Fibroblast of skin of scalp (primary cell): ENCODE measurements at regions not wholly inside any gene's neighbourhood (a gene's known extent, or its start where the extent isn't known, plus 50 kb on each side); places are given as distances from the start of the nearest gene placed in this dataset.

Source experiments
- DNase-seq: peaks from one replicate; pipeline ENCODE4 v3.0.0-alpha.2; 2013

DNA sequence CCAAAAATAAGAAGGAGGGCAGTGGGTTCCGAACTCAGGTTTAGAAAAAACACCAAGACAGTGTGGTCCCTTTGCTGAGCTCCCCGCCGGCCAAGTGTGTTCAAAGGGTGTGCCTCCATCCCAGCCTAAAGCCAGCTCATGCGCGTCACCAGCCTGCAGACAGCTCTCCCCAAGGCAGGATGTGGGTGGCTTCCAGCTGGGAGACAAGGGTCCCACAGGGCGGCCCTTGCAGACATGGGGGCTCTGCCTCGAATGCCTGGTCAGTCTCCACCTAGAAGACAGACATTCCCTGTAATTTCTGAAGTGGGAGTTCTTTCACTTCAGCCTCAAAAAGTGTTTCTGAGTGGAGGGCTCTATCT, 135.8 kb upstream of the GPC1 start:
- peak; percentile 58 for DNase-seq

DNA sequence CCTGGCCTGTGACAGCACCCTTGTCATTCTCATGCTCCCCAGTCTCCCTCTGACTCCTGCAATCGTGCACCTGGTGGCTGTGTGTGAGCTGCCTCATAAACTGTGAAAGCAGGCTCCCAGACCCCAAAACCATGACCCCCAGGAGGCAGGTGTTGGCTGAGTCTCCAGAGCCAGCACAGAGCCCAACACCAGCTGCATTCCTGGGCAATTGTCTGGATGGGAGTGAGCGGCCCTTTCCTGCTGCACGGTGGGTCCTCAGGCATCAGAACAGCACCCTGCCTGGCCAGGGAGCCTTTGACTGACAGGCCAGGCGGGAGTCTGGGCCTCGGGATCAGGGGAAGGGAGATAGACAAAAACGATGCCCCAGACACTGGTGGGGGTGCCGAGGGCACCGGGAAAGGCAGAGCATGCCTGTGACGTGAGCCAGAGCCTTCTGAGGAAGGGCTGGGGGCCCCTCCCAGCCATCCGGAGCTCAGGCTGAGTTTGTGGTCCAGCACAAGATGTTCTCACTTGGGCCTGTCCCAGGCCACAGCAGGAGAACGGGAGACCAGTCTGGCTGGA, 135.1 kb upstream of the GPC1 start:
- DNase-seq, result peak; percentile 45

DNA sequence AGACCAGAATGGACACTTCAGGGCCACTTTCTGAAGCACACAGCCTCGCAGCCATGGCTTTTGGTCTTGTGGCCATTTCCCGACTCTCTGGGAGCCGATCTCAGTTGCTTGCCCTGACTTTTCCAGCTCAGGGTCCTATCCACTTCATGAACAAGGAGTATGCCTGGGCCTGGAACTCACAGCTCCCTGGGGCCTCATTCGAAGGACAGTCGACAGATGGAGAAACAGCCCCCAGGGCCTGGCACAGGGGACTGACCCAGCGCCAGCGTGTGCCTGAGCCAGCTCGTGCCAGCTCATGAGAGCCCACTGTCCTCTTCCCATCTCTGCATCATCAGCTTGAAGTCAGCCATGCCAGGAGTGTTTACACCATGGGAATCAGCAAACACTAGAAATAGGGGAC, 134.6 kb upstream of the GPC1 start:
- DNase-seq, result no peak

DNA sequence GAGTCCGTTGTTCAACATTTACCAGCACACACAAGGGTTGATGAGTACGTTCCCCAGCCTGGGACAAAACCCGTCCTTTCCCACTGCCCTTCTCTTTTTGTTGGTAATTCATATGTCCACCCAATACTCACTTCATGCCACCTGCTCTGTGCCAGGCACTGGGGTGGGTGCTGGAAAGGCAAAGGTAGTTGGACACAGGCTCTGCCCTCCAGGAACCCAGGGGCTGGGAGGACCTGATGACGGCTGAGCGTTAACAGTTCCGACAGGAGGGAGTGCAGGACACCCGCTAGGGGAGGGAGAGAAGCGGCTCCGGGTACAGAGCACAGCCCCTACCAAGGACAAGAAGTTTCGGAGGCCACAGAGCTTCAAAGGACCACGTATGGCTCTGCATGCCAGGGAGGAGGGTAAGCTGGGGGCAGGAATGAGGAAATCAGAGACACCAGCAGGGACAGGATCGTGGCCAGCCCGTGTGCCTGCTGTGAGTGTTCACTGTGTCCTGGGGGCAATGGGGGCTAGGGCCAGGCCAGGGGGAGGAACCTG, 134.1 kb upstream of the GPC1 start:
- no peak for DNase-seq

DNA sequence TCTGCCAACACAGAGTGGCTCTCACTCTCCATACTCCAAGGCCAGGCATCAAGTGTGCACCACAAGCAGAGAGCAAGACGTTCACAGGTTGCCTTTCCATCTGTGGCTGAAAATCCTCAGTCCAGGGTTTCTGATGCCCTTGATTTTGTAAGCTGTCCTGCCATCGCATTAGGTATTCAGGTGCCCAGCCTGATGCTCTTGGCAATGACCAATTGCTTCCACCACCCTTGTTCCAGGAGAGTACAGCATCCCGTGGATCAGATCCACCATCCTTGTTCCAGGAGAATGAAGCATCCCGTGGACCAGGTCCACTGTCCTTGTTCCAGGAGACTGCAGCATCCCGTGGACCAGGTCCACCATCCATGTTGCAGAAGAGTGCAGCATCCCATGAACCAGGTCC, 133.4 kb upstream of the GPC1 start:
- no peak for DNase-seq

DNA sequence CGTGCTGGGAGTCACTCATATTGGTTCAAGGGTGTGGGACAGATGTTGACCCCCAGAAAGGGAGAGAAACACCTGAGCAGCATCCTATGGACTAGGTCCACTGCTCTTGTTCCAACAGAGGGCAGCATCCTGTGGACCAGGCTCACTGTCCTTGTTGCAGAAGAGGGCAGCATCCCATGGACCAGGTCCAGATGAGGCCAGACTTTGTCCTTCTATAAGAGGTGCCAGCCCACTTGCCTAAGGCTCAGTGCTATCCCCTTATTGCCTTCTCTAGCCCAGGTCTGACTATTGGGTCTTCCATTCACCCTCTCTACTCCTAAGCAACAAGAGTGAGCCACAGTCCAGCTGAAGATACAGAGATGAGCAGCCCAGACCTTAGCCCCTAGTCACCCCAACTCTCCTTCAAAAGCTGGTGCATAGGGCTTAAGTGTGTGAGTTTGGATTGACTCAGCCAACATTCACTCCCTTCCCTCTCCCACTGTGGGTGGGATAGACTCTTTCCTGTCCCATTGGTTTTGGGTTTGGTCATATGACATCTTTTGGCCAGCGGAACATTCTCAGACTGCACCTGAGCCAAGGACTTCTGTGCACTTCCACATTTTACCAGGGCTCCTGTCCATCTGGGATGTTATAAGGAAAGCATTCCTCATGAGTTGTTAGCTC, 132.4 kb upstream of the GPC1 start:
- no peak for DNase-seq

DNA sequence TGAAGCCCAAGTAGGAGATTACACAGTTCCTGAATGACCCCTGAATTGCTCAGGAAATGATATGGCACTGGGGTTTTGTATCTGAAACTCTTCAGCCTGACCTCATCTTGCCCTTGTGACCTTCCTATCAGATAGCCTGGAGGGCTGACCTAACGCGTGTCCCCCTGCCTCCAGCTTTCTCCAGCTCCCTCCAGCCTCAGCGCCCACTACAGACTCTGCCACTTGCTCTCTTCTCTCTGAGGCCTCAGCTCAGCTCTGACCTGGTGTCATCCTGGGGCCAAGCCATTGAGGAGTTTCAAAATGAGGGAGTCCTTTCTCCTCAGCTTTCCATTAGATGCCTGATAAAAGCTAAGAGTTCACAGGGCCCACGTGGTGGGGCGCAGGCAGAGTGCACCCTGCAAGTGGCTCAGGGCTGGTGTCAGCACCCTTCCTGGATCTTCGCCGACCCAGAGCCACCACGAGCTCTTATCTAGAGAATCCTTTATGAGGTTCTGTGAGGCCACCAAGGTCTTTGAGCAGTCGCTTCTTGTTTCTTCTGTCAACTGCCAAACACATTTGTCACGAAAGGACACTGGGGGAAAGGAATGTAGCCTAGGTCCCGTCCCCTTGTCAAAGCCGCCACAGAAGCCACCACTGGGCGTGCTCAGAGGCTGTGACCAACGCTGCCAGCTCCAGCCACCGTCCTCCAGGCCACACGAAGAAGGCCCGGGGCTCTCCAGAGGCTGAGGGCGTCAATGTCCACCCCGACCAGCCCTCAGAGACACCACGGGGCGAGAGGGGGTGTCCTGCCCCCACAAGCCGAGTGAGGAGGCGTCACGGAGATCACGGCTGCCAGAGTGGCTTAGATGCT, 131.3 kb upstream of the GPC1 start:
- DNase-seq, result no peak

DNA sequence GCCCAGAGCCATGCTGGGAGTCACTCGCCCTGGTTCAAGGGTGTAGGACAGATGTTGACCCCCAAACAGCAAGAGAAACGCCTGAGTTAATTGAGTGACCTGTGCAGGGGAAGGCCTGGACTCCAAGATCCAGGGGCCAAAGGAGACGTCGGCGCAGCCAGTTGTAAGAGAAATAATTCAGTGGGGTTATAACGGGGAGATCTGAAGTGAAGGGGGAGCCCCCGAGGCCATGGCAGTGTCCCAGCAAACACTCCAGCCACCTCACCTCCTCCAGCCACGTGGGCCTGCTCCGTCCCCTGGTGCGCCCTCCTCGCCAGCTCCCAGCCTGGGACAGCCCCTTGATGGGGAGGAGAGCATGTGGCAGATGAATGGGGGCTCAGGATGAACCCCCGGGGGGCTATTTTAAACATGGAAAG, 130.7 kb upstream of the GPC1 start:
- no peak for DNase-seq

DNA sequence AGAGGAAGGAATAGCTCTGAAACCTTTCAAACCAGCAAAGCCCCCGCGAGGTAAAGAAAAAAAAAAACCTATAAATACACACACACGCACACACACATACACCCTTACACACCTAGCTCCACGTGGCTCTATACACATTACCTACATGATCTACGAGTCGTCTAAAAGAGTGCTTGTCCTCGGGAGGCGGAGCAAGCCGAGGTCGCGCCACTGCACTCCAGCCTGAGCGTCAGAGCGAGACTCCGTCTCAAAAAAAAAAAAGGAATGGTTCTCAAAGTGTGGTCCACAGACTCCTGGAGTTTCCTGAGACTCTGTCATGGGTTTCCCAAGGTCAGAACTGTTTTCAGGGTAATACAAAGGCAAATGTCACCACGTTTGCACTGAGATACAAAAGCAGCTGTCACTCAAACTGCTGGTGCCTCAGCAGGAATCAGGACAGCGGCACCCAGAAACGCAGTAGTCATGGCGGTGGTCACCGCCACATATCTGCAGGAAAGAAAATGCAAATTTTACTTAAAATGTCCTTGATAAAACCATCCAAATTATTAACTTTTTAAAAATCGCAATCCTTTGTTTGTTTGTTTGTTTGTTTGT, 130.0 kb upstream of the GPC1 start:
- no peak for DNase-seq

DNA sequence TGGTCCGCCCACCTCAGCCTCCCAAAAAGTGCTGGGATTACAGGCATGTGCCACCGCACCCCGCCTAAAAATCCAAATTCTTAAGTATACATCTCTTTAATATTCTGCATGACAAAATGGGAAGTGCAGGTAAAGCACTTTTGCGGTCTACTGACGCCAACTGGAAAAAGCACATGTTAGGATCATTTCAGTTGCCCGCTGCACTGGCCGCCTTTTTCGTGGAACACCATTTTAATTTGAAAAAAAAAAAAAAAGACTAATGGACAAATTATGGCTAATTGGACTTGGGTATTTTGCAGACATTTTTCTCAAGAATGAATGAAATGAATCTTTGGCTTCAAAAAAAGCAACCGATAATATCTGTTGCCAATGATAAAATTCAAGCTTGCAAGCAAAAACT, 129.3 kb upstream of the GPC1 start:
- no peak for DNase-seq

DNA sequence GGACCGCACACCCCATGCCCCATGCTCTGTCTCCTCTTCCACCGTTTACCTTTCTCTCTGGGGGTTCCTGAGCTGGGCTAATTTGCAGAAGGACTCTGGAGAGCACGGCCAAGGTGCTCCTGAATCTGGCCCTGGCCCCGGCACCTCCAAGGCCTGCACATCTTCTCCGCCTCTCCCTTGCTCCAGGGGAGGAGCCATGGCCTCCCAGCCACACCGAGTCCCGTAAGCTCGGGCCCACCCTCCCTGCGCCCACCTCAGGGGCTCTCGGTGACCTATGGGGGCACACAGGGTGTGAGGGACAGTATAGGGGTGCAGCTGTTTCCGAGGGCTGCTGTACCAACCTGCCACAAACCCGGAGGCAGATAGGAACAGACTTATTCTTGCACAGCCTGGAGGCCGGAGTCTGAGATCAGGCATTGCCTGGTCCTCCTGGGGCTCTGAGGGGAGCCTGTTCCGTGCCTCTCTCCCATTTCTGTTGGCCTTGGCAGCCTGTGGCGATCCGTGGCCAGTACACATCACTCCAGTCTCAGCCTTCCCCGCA, 127.3 kb upstream of the GPC1 start:
- DNase-seq, result no peak

DNA sequence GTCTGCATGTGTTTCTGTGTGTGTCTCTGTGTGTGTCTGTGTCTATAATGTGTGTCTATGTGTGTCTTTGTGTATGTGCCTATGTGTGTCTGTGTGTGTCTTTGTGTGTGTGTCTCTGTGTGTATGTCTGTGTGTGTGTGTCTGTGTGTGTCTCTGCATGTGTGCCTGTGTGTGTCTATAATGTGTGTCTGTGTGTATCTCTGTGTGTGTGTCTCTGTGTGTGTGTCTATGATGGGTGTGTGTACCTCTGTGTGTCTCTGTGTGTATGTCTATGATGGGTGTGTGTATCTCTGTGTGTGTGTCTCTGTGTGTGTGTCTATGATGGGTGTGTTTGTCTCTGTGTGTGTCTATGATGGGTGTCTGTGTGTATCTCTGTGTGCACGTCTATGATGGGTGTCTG, 126.2 kb upstream of the GPC1 start:
- no peak for DNase-seq

DNA sequence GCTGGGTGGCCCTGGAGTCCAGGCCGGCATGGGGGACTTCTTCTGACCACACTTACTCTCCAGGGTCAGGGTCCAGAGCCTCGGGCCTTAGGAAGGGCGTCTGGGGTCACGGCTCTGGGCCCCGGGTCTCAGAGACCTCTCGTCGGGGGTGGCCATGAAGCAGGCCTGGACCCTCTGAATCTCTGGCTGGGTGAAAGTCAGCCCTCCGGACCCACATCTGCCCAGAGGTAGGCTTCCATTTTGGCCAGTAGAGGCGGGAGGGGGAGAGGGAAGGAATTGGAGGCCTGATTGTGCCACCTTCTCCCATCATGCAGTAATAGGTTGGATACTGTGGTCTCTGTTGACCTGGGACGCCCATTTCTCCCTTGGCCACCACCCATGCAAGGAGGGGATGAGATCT, 125.3 kb upstream of the GPC1 start:
- DNase-seq, result no peak

DNA sequence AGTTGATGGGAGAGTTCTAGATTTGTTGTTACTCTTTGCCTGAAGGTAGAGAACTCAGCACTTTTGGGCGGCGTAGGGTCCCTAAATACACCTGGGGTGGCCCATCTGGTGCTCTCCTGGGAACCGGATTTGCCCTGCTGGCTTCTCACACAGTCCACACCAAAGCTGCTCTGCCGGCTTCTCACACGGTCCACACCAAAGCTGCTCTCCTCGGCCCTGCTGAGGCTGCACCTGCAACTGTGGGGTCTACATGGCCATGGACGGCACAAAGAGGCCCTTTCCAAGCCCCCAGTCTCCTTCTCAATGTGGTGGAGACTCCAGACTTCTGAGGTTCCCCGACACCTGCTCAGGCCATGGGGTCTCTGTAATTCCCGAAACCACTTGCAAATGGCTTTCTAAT, 124.8 kb upstream of the GPC1 start:
- DNase-seq, result no peak

DNA sequence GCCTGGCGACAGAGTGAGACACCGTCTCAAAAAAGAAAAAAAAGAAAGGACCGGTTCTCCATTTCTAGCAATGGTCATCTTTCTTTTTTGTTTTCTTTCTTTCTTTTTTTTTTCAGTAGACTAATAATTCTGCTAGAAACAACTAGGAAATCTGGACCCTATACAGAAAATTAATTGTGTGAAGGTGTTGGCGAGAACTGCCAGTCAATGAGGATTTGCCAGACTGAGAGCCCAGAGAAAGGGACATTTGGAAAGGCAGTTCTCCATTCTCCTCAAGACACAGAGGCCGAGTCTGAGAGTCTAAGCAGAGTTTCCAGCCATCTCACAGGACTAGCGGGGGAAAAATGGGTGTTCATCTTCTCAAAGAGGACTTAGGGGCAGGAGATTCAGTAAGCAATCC, 123.6 kb upstream of the GPC1 start:
- no peak for DNase-seq

DNA sequence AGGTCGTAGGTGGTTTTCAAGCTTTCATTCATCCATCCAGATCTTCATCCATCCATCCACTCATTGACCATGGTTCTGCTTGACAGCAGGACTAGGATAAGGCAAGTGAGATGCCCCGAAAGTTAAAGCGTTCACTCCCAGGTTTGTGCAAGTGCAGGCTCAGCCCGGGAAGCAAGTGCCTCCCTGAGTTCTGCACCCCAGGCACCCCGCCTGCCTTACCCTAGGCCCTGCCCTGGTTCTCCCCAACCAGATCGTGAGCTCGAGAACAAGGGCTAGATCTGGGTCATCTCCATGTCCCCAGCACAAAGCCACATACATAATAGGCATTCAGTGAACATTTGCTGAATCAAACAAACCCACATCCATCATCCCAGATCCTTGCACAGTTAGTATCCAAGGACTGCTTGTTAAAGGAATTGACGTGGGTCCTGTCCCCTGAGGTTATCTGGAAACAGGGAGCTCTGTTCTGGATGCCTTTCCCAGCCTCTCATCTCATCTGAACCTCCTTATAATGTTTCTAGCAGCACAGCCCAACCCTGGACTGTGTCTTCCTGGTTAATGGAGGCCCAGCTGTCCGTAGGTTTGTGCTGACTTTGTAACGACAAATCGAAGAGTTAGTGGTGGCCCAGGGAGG, 116.1 kb upstream of the GPC1 start:
- DNase-seq, result peak; percentile 28

DNA sequence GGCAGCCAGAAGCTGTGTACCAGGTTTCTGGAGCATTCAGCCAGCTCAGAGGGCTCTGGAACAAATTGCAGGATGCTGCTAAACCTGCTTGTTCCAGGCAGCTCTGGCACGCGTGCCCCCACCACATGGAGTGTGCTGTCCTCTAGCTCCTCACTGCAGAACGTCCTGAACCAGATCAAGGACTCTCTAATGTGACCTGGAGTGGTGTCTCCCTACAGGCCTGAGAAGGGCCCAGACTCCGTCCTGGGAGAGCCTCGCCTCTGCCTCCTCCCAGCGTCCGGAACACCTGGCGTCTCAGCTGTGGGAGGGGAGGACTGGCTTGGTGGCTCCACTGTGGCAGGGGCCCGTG, 115.6 kb upstream of the GPC1 start:
- peak; percentile 13 for DNase-seq

DNA sequence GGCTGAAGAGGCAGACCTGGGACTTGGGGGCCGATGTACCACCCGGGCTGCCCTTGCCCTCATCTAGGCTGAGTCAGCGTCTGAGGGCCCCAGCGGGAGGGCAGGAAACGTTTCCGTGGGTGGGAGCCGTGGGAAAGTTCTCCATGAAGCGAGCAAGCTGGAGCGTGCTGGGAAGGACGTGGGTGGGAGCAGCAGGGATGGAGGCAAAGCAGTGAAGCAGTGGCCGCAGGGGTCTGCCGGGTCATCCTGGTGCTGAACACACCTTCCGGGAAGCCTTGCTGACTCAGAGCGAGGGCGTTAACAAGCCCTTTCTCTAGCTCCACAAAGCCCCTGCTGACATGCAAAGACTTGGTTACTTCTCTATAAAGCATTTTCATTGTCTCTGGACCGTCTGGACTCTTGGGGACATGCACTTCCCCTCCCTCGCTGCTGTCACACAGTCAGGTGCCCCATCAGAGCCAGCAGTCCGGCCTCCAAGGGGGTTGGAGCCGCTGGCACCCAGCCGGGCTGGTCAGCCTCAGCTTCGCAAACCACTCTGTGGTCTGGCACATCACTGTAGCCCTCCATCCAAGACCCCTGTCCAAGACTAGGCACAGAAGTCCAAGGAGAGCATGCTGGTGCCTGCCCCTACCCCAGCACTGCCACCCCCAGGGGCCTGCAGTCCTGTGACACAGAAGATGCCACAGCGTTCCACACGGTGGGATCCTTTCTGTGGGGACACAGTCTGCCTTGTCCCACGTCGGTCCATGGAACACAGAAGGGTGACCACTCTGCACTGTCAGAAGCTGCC, 115.1 kb upstream of the GPC1 start:
- DNase-seq, result peak; percentile 70

DNA sequence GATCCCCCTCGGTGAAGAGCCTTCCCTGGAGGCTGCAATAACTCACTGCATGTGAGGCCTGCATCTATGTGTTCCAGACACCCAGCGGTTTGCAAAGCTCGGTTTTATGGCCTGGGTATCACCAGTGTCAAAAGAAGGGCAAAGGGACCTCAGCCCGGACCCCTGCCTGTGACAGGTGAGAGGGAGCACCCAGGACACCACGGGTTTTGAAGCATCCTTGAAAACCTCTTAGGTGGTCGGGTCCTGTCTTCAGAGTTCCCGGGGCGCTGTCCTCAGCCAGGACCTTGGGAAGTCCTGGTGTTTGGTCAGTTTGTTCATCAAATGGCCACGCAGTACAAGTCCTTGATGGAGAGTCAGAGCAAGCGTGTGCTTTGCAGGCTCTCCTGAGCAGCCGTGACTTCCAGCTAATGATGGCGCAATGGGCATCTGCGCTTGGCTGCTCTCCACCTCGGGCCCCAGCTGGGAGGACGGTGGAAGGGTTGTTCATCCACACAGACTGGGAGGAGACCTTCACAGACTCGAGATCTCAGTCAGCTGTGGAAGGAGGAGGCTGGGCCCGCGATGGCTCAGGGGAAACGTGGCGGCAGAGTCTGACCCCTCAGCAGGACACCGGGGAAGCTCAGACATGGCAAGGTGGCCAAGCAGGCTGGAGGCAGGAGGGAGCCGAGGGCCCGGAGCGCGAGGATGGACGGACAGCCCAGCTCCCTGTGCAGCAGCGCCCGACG, 113.1 kb upstream of the GPC1 start:
- DNase-seq, result no peak

DNA sequence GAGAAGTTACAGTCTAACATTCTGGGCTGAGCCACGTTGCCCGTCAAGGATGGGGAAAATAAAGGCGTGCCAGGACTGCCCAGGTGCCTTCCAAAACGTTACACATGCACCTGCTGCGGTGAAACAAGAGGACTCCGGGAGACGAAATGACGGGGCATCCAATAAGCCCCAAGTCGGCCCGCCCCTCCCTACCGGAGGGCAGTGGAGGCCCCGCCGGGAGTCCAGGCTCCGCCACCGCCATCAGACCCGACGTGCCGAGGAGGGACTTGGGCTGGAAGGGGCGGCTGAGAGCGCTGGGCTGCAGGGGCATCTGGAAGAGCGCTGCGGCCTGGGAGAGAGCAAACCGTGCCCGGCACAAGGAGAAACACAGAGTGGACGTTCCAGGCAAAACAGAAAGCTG, 112.5 kb upstream of the GPC1 start:
- no peak for DNase-seq

DNA sequence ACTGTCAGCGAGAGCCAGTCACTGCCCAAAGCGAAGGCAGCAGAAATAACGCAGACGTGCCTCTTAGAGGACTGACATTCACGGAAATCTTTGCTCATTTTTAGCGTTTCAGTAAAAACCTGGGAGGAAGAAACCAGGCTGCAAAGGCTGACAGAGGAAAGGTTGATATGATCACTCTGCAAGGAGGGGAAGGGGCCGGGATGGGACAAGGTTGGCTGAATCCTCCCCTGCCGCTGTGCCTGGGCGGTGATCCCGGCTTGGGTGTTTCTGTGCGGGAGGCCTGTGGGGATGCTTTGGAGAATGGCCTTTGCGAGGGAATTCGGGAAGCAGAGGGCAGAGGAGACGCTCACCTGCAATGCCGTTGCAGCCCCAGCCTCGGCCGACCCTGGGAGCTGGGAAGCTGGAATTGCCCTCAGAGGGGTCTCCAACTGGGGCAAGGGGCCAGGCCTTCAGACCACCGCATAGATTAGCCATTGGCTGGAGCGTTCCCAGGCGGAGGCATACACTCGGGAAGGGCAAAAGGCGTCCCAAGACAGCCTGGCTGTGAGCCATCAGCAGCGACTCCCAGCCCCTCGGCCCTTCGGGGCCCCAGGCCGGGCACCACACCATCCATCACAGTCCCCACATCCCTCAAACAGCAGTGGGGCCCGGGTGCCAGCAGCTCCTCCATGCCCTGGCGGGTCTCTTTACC, 111.7 kb upstream of the GPC1 start:
- DNase-seq, result no peak
